ENCODE measurements at regions not wholly inside any gene's neighbourhood (a gene's known extent, or its start where the extent isn't known, plus 50 kb on each side); places are given as distances from the start of the nearest gene placed in this dataset.

- no peak for DNase-seq (ENCODE audit: low read depth)
Measured at GRCh38 chr14:61226015-61226654, 55.0 kb downstream of the TMEM30B start.

DNA sequence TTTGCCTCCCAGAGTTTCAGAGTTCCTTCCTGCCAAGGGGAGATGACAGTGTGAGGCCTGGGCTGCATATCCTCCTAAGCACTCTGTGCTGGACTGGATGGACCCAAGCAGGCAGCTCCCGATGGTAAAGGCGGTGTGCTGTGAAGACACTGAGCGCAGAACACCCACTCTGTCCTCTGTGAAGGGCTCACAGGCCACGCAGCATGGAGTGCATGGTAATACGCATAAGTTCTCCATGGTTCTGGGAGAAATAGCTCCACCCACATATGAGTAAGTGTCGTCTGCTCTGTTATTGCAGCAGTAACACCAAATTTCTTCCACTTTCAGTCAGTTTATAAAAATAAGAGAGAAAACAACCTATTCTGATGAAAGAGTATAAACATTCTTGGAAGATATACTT is 55.8 kb downstream of the TMEM30B start:
- no peak for DNase-seq (ENCODE audit: low read depth)

- DNase-seq (ENCODE audit: low read depth), result no peak
Measured at GRCh38 chr14:61223552-61223951, 57.6 kb downstream of the TMEM30B start.

GRCh38 chr14:61222388-61222787 is 58.8 kb downstream of the TMEM30B start:
- DNase-seq (ENCODE audit: low read depth), result no peak

- DNase-seq (ENCODE audit: low read depth), result no peak
Measured at GRCh38 chr14:61221906-61222305, 59.2 kb downstream of the TMEM30B start.

DNA sequence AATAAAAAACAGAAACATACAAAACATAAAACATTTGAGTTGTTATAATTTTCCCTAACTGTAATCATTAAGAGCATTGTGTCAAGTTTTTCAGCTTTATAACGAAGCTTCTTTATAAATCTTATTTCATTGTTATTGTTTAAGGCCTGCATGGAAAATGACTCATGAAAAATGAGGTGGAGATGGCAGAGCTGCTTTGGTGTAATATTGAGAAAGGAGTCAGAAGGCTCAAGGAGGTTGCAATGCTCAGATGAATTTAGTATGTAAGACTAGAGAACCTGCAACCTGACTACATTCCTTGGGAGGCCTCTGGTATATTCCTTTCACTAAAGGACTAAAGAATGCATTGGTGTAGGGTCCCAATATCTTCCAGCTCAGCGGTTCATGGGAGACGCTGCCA is 61.5 kb downstream of the TMEM30B start:
- no peak for DNase-seq (ENCODE audit: low read depth)

GRCh38 chr14:61219256-61219655 is 61.9 kb downstream of the TMEM30B start:
- DNase-seq (ENCODE audit: low read depth), result no peak

DNA sequence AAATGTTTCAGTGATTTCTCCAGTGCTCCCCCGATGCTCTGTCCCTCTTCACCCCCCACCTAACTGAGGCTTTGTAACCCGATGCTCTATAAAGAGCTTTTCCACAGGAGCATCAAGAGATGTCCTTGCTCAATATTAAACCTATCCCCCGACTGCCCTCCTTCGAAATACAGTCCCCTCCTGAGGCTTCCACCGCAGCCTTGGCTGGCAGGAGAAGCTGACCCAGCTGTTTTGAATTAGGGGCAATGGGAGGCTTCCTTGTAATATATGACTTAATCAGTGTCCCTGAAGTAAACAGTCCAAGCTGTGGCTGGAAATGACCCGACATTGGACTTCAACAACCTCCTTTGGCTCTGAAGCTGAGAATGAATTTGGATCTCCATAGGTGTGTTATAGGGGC is 62.4 kb downstream of the TMEM30B start:
- DNase-seq (ENCODE audit: low read depth), result no peak

- DNase-seq (ENCODE audit: low read depth), result no peak
Measured at GRCh38 chr14:61218157-61218556, 63.0 kb downstream of the TMEM30B start.

DNA sequence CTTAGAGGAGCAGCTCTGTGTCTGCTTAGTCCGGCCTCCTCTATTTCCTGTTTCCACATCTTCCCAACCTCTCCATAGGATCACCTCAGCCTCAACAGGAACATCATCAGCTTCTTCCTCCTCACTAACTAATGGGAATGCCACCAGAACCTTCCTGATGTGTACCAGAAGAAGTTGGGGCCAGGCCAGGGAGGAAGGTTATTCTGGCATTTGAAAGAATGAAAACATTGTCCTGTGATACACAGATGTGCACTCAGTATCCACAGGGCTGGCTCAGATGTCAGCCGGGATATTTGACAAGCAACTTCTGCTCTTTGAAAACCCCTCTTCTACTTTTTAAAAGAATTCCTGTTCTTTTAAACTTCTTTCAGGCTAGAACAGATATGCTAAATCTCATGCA is 63.6 kb downstream of the TMEM30B start:
- DNase-seq (ENCODE audit: low read depth), result no peak

DNA sequence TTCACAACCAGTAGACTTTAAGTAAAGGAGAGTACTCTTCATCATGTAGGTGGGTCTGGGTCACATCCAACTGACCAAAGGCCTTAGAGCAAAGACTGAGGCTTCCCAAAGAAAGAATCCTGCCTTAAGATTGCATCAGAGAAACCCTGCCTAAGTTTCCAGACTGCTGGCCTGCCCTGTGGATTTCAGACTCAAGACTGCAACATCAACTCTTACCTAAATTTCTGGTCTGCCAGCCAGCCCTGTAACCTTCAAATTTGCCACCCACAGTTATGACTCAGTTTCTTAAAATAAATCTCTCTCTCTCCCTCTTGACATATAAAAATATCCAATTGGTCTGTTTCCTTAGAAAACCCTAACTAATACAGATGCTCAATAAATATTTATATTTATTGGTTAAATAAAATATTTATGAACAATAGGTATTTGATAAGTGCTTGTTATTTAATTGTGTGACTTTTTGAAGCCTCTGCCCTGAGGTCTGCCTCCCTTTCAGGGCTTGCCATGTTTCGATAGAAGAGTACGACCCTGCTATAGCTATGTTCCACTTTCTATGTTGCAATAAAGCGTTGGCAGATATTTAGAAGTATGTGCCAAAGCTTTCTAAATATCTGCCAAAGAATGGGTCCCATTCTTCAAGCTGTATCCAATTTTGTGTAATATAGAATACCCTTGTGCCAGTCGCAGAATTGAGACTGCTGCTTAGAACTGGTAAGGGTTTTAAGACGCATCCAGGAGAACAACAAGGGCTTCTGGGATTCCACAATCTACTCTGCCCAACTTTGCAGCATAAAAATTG is 65.7 kb downstream of the TMEM30B start:
- no peak for DNase-seq (ENCODE audit: low read depth)

DNA sequence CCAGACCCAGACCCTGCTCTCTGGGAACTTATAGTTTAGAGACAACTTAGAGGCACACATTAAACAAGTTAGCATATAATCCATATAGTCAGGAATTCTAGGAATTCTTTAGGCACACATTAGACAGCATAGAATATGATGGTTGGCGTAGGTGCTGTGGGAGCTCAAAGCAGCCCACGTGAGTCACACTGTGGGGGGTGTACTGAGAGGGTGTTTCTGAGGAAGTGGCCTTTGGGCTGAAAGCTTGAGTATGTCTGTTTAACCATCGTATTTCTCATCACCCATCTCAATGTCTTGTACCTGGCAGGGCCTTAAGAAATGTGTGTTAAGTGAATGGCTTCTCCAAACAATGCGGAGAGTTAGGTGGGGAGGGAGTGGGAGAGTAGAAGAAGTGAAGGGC is 67.2 kb downstream of the TMEM30B start:
- DNase-seq (ENCODE audit: low read depth), result no peak

DNA sequence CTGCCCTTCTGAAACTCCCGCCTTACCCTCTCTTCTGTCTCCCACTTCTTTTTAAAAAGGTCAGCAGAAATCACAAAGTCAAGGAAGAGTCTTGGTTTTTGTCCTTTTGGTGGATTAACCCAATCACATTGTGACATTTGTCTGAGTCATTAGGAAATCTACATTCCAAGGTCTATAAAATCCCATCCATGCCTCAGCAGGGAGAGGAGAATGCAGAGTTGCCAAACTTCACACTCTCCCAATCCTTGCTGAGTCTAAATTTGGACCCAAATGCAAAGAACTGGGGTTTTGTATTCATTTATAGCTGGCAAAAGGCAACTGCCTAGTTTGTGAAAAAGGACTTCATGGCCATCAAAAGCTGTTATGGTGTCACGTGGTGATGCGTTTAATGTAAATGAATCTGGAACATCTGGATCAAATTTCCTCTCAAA is 67.9 kb downstream of the TMEM30B start:
- DNase-seq (ENCODE audit: low read depth), result no peak

DNA sequence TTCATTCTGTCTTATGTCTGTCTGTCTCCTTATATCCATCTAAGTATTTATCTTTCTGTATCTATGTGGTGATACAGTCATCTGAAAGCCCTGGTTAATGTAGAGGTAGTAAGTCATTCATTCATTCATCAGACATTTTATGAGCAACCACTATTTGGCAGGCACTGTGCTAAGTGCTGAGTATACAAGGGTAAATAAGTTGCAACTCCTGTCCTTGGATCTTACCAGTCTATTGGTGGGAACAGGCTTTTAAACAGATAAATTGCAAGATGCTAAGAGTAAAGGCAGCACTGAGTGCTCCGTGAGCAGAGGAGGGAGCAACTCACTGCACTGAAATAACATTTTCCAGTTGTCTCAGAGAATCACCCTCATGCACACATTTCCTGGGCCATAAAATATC is 68.6 kb downstream of the TMEM30B start:
- no peak for DNase-seq (ENCODE audit: low read depth)

DNA sequence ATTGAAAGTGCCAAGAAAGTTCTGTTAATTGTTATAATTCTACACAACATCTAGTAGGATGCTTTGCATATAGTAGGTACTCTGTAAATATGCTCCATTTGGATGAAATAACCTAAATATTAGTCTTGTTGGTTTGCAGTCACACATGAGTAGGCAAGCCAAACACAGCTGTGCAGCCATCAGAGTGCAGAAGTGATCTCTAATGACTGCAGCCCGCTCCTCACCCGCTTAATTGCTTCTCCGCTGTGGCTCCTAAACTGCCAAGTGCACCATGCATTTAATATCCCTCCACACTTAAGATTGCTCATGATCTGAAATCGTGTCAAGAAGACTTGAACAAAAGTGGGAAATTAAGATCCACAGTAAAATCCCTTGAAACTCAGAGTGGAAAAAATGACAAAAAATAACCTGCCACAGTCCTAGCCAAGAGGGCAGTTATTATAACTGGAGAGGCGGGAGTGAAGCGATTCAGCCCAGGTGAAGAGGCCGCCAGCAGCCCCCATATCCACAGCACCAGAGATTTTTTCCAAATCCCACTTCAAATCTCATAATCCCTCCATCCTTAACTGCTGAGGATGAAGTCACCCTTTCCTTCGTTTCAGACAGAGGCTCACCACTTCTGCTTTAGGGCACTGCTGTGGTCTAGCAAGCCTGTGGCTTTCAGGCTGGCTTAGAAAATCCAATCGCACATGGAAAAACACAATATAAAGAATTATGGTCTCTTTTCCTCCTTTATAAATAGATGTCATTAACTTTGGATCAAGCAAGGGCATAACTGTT is 69.5 kb downstream of the TMEM30B start:
- DNase-seq (ENCODE audit: low read depth), result no peak

- no peak for DNase-seq (ENCODE audit: low read depth)
Measured at GRCh38 chr14:61203081-61203753, 77.9 kb downstream of the TMEM30B start.

DNA sequence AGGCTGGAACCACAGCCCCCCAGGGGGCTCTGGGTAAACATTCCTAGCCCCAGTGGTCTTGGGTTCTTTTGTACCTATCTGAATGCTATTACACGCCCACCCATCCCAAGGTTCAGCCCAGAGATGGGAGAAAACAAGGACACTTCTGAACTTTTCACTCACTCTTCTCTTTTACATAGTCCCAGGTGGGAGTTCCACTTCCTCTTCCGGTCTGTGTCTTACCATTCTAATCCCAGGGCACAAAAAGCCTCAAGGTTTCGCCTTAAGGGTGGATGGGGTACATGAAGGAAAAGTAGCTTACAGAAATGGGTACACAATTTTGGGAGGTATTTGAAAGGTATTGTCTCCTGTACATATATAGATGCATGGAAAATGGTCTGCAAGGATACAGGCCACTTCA is 79.0 kb downstream of the TMEM30B start:
- no peak for DNase-seq (ENCODE audit: low read depth)

DNA sequence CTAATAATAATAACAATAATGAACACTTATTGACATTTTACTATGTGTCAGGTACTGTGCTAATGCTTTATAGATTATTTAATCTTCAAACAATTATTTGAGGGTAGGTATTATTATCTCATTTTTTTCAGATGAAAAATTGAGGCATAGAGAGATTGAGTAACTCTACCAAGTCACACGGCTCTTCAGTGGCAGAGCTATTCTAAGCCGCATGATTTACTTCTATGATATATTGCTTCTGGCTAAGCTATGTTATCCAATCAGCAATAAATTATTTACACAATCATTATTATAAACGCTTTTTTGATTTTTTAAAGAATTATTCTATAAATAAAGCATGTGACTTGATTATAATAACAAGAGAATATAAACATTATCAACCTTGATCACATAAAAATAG is 80.0 kb downstream of the TMEM30B start:
- no peak for DNase-seq (ENCODE audit: low read depth)

DNA sequence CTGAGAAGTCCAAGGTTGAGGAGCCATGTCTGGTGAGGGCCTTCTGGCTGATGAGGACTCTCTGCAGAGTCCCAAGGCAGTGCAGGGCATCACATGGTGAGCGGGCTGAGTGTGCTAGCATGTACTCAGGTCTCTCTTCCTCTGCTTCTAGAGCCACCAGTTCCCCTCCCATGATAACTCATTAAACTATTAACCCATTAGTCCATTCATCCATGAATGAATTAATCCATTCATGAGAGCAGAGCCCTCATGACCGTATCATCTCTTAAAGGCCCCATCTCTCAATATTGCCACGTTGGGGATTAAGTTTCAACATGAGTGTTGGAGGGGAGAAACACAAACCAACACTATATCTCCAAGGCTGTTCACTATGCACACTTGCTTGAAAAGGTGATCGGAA is 83.7 kb downstream of the TMEM30B start:
- no peak for DNase-seq (ENCODE audit: low read depth)

GRCh38 chr14:61196792-61197191 is 84.3 kb downstream of the TMEM30B start:
- no peak for DNase-seq (ENCODE audit: low read depth)

DNA sequence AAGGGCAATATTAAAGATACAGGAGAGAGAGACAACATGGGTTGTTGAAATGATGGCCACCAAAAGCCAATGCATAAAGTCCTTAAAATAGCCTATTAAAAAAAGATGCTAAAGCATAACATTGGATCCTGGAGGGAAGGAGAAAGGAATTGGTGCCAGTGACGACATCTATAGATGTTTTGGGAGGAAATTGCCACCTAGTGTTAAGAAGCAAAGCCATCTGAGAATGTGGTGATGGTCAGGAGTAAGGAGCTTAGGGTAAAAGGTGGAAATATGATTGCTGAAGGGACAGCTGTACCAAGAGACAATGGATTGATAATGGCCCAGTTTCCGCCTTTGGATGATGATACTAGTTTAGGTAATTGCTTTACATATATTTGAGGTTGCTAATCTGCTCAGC is 85.1 kb downstream of the TMEM30B start:
- no peak for DNase-seq (ENCODE audit: low read depth)

DNA sequence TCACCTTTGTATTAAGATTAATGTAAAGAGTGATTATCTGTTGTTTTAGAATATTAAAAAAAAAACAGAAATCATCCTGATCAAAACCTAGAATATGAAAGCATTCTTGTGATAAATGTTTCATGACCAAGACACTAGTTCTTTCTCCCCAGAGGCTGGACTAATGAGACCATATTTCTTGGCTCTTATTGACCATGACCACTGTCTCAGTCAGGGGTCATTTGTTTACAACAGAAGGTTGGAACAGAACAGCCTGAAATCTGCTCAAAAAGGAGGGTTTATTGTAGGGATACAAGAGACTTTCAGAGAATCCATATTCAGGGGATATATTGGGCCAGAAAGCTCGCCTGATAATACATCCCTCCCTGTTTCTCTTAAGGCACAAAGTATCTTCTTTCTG is 87.7 kb downstream of the TMEM30B start:
- DNase-seq (ENCODE audit: low read depth), result no peak

- DNase-seq (ENCODE audit: low read depth), result no peak
Measured at GRCh38 chr14:61192989-61193388, 88.1 kb downstream of the TMEM30B start.
